Keratinocyte (primary cell): ENCODE measurements at regions not wholly inside any gene's neighbourhood (a gene's known extent, or its start where the extent isn't known, plus 50 kb on each side); places are given as distances from the start of the nearest gene placed in this dataset.
A peak's percentile ranks its signal among the peaks of the same experiment; 100 is the strongest.

ENCODE experiments used
- DNase-seq: peaks from one replicate; pipeline ENCODE4 v3.0.0-alpha.2; 2011; ENCODE audit warnings: low read depth, missing footprints, low spot score
- FAIRE-seq: peaks from 2 replicates; lab custom pipeline; 2011; peaks lifted over from hg19 to GRCh38; lab: Jason Lieb, UNC
- H2AFZ ChIP-seq: 2 replicates; pipeline ENCODE4 v1.6.0; 2012; ENCODE audit warnings: low read length, control low read depth, inconsistent platforms; ENCODE audit not compliant: control insufficient read depth
- H3K27ac ChIP-seq: 2 replicates; pipeline ENCODE4 v1.5.1; 2011; ENCODE audit warnings: low read length; ENCODE audit not compliant: control insufficient read depth, insufficient read depth
- H3K27me3 ChIP-seq: 3 replicates; pipeline ENCODE4 v1.6.0; 2011; ENCODE audit warnings: low read length; ENCODE audit not compliant: control insufficient read depth, insufficient read depth; ENCODE audit errors: extremely low read depth
- H3K36me3 ChIP-seq, 2 experiments: 2 replicates in 1 of 2; 3 replicates in 1 of 2; pipeline ENCODE4 v1.5.1; 2011; ENCODE audit warnings: low read length in 2 of 2, mild to moderate bottlenecking in 1 of 2; ENCODE audit not compliant: control insufficient read depth in 2 of 2, insufficient read depth in 2 of 2; ENCODE audit errors: extremely low read depth in 1 of 2
- H3K4me1 ChIP-seq: 3 replicates; pipeline ENCODE4 v1.5.1; 2011; ENCODE audit warnings: low read length; ENCODE audit not compliant: control insufficient read depth, insufficient read depth; ENCODE audit errors: extremely low read depth
- H3K4me2 ChIP-seq: 3 replicates; pipeline ENCODE4 v1.6.0; 2011; ENCODE audit warnings: low read depth, low read length; ENCODE audit not compliant: control insufficient read depth, insufficient read depth; ENCODE audit errors: extremely low read depth
- H3K4me3 ChIP-seq, 3 experiments: fragments of 200-600 bp in 1 of 3; sonication (generic) in 1 of 3; 2 replicates in 2 of 3; 3 replicates in 1 of 3; pipeline ENCODE4 v1.5.1; 2011 to 2016; ENCODE audit warnings: low read length in 3 of 3, mild to moderate bottlenecking in 3 of 3, control low read depth in 2 of 3, inconsistent platforms in 1 of 3, low read depth in 1 of 3, mixed read lengths in 1 of 3, mixed run types in 1 of 3, moderate library complexity in 1 of 3; ENCODE audit not compliant: control insufficient read depth in 2 of 3, insufficient read depth in 2 of 3; ENCODE audit errors: extremely low read depth in 1 of 3
- H3K79me2 ChIP-seq: 2 replicates; pipeline ENCODE4 v1.6.0; 2012; ENCODE audit warnings: low read length; ENCODE audit not compliant: control insufficient read depth, insufficient read depth
- H3K9ac ChIP-seq: 3 replicates; pipeline ENCODE4 v1.6.0; 2011; ENCODE audit warnings: low read length; ENCODE audit not compliant: control insufficient read depth, insufficient read depth; ENCODE audit errors: extremely low read depth
- H3K9me1 ChIP-seq: 3 replicates; pipeline ENCODE4 v1.6.0; 2011; ENCODE audit warnings: low read length; ENCODE audit not compliant: control insufficient read depth, insufficient read depth; ENCODE audit errors: extremely low read depth
- H3K9me3 ChIP-seq: 2 replicates; pipeline ENCODE4 v1.5.1; 2012; ENCODE audit warnings: low read depth, low read length; ENCODE audit not compliant: control insufficient read depth
- H4K20me1 ChIP-seq: 3 replicates; pipeline ENCODE4 v1.6.0; 2011; ENCODE audit warnings: low read length; ENCODE audit not compliant: control insufficient read depth, insufficient read depth; ENCODE audit errors: extremely low read depth
- CTCF ChIP-seq, 3 experiments: IDR thresholded peaks in 1 of 3; conservative IDR thresholded peaks in 1 of 3; optimal IDR thresholded peaks in 1 of 3; 2 replicates in 2 of 3; 3 replicates in 1 of 3; pipeline versions ENCODE3 to v1.5.1; 2011; ENCODE audit warnings: low read length in 3 of 3, mild to moderate bottlenecking in 3 of 3, moderate library complexity in 2 of 3, control low read depth in 1 of 3, inconsistent platforms in 1 of 3; ENCODE audit not compliant: insufficient read depth in 2 of 3; ENCODE audit errors: extremely low read depth in 1 of 3
- EZH2 ChIP-seq: IDR thresholded peaks from one replicate; pipeline ENCODE4 v1.6.1; 2012; ENCODE audit warnings: inconsistent platforms, mild to moderate bottlenecking, low read length, moderate library complexity
- dilution Hi-C: fragments of 300-500 bp; cut with MboI; formaldehyde crosslinking; loops from one replicate; pipeline ENCODE4 v1.7.0; 2020; ENCODE audit warnings: low sequenced_read_pairs; ENCODE audit not compliant: extremely low pct_ligation_motif_present

- FAIRE-seq: peak; percentile 52
Measured at GRCh38 chr6:54050750-54051149, 60.5 kb upstream of the MLIP start.

GRCh38 chr6:54053881-54054391 is 57.3 kb upstream of the MLIP start:
- Histone ChIP-seq H3K4me1 (peaks cover 13% of the 10 kb centered on the region), H3K9me1 (no peaks in the 10 kb centered on the region), H3K4me2 (peak overlapping the region; percentile 79), H3K27me3 (no peaks in the 10 kb centered on the region), H4K20me1 (no peaks in the 10 kb centered on the region), H3K9me3 (no peaks in the 10 kb centered on the region), H3K9ac (no peak overlapping the region), H3K27ac (peak overlapping the region; percentile 77), H3K36me3 (no peaks in the 10 kb centered on the region), H3K79me2 (no peaks in the 10 kb centered on the region), H3K4me3 (peak overlapping the region in 2 of 3 experiments; percentile 19 to 52), H2AFZ (peak overlapping the region; percentile 55)
- peak; percentile 95 for FAIRE-seq
- dilution Hi-C loops: no loop called here
- DNase-seq: peak; percentile 66
- TF ChIP-seq EZH2: no peak
- no peak for TF ChIP-seq CTCF (optimal IDR thresholded peaks at IDR 0.05 in 1 of 3, IDR thresholded peaks at IDR 0.05 in 1 of 3, conservative IDR thresholded peaks at IDR 0.05 in 1 of 3; ENCODE audit: extremely low read depth in 1 of 3, insufficient read depth in 2 of 3, low read length in 3 of 3)

More at GRCh38 chr6:54050750-54051149, 60.5 kb upstream of the MLIP start:
- H4K20me1 ChIP-seq: no peaks in the 10 kb centered on the region
- no peak overlapping the region for H3K4me3 ChIP-seq
- dilution Hi-C loops: no loop called here
- H2AFZ ChIP-seq: no peak overlapping the region
- TF ChIP-seq EZH2 (no peak), CTCF (optimal IDR thresholded peaks at IDR 0.05 in 1 of 3, IDR thresholded peaks at IDR 0.05 in 1 of 3, conservative IDR thresholded peaks at IDR 0.05 in 1 of 3; ENCODE audit: extremely low read depth in 1 of 3, insufficient read depth in 2 of 3, low read length in 3 of 3) (no peak)
- H3K9me3 ChIP-seq: no peaks in the 10 kb centered on the region
- no peak overlapping the region for H3K9ac ChIP-seq
- H3K27me3 ChIP-seq: no peaks in the 10 kb centered on the region
- H3K4me1 ChIP-seq: peaks cover 13% of the 10 kb centered on the region
- no peak overlapping the region for H3K27ac ChIP-seq
- no peak for DNase-seq
- H3K36me3 ChIP-seq: no peaks in the 10 kb centered on the region
- no peak overlapping the region for H3K4me2 ChIP-seq
- H3K9me1 ChIP-seq: no peaks in the 10 kb centered on the region
- H3K79me2 ChIP-seq: no peaks in the 10 kb centered on the region
